ENCODE measurements at regions not wholly inside any gene's neighbourhood (a gene's known extent, or its start where the extent isn't known, plus 50 kb on each side); places are given as distances from the start of the nearest gene placed in this dataset.

- peak overlapping the region; percentile 66 for H3K27ac Mint-ChIP-seq (ENCODE audit: unreplicated experiment)
Measured at GRCh38 chr9:87211669-87212068, 264.4 kb upstream of the GAS1 start.

GRCh38 chr9:87212605-87213021 is 265.3 kb upstream of the GAS1 start:
- no peaks in the 10 kb centered on the region for H3K9me3 Mint-ChIP-seq (ENCODE audit: unreplicated experiment)

More at GRCh38 chr9:87211669-87212068, 264.4 kb upstream of the GAS1 start:
- H3K36me3 Mint-ChIP-seq (ENCODE audit: unreplicated experiment), result no peaks in the 10 kb centered on the region
- H3K4me3 Mint-ChIP-seq (ENCODE audit: unreplicated experiment), result no peak overlapping the region
- peaks cover 48% of the 10 kb centered on the region for H3K4me1 Mint-ChIP-seq (ENCODE audit: unreplicated experiment)
- no peaks in the 10 kb centered on the region for H3K27me3 Mint-ChIP-seq (ENCODE audit: unreplicated experiment)
- TF ChIP-seq, protein P1, sequence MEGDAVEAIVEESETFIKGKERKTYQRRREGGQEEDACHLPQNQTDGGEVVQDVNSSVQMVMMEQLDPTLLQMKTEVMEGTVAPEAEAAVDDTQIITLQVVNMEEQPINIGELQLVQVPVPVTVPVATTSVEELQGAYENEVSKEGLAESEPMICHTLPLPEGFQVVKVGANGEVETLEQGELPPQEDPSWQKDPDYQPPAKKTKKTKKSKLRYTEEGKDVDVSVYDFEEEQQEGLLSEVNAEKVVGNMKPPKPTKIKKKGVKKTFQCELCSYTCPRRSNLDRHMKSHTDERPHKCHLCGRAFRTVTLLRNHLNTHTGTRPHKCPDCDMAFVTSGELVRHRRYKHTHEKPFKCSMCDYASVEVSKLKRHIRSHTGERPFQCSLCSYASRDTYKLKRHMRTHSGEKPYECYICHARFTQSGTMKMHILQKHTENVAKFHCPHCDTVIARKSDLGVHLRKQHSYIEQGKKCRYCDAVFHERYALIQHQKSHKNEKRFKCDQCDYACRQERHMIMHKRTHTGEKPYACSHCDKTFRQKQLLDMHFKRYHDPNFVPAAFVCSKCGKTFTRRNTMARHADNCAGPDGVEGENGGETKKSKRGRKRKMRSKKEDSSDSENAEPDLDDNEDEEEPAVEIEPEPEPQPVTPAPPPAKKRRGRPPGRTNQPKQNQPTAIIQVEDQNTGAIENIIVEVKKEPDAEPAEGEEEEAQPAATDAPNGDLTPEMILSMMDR (IDR thresholded peaks at IDR 0.05), result no peak
- no peaks in the 10 kb centered on the region for H3K9me3 Mint-ChIP-seq (ENCODE audit: unreplicated experiment)
- no peak for DNase-seq (ENCODE audit: extremely low spot score, unreplicated experiment)

DNA sequence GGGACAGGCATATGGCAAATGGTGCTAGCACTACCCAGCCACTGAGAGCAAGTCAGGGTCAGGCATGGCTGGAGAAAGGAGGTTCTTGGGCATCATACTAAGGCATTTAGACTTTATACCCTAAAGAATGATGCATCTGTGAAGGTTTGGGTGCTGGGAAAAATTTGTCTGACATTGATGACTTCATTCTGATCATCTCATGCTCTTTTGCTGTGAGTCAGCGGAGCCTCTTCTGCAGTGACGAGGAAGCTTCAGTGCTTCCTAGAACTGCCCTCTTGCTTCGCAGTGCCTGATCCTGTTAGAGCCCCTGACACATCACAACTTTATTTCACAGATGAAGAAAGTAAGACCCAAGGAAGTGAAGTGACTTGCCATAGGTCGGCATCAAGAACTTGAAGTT is 266.6 kb upstream of the GAS1 start:
- TF ChIP-seq, protein P1 (IDR thresholded peaks at IDR 0.05), result no peak
- H3K27ac Mint-ChIP-seq (ENCODE audit: unreplicated experiment), result no peak overlapping the region
- no peaks in the 10 kb centered on the region for H3K9me3 Mint-ChIP-seq (ENCODE audit: unreplicated experiment)
- no peak for DNase-seq (ENCODE audit: extremely low spot score, unreplicated experiment)
- no peaks in the 10 kb centered on the region for H3K36me3 Mint-ChIP-seq (ENCODE audit: unreplicated experiment)
- H3K4me3 Mint-ChIP-seq (ENCODE audit: unreplicated experiment), result no peak overlapping the region
- H3K27me3 Mint-ChIP-seq (ENCODE audit: unreplicated experiment), result no peaks in the 10 kb centered on the region
- peaks cover 39% of the 10 kb centered on the region for H3K4me1 Mint-ChIP-seq (ENCODE audit: unreplicated experiment)

More at GRCh38 chr9:87212605-87213021, 265.3 kb upstream of the GAS1 start:
- H3K27ac Mint-ChIP-seq (ENCODE audit: unreplicated experiment), result peak overlapping the region; percentile 68
- no peak overlapping the region for H3K4me3 Mint-ChIP-seq (ENCODE audit: unreplicated experiment)
- H3K36me3 Mint-ChIP-seq (ENCODE audit: unreplicated experiment), result no peaks in the 10 kb centered on the region
- no peak for DNase-seq (ENCODE audit: extremely low spot score, unreplicated experiment)
- H3K27me3 Mint-ChIP-seq (ENCODE audit: unreplicated experiment), result no peaks in the 10 kb centered on the region
- TF ChIP-seq, protein P1 (IDR thresholded peaks at IDR 0.05), result no peak
- H3K4me1 Mint-ChIP-seq (ENCODE audit: unreplicated experiment), result peaks cover 46% of the 10 kb centered on the region

- Mint-ChIP-seq H3K27me3 (ENCODE audit: unreplicated experiment) (no peaks in the 10 kb centered on the region), H3K4me1 (ENCODE audit: unreplicated experiment) (peaks cover 32% of the 10 kb centered on the region), H3K36me3 (ENCODE audit: unreplicated experiment) (no peaks in the 10 kb centered on the region), H3K4me3 (ENCODE audit: unreplicated experiment) (no peak overlapping the region), H3K27ac (ENCODE audit: unreplicated experiment) (no peak overlapping the region), H3K9me3 (ENCODE audit: unreplicated experiment) (no peaks in the 10 kb centered on the region)
- DNase-seq (ENCODE audit: extremely low spot score, unreplicated experiment), result no peak
- TF ChIP-seq, protein P1 (IDR thresholded peaks at IDR 0.05), result no peak
Measured at GRCh38 chr9:87214991-87215390, 267.7 kb upstream of the GAS1 start.

DNA sequence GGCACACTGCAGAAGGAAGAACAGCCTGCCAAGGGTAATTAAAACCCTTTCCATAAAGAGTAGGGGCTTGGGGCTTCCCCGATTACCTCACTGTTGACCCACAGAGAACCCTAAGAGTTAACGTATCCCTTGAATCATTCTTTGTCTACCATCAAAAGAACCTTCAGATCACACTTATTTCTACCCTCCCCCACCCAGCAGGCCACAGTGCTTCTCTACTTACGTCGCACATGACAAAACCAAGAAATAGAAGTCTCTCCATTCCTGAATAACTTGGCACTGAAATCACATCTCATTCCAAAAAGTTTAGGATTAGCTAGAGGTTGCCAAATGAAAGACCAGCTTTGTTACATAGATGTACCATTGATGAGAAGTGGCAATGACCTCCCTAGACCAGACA is 268.7 kb upstream of the GAS1 start:
- TF ChIP-seq, protein P1 (IDR thresholded peaks at IDR 0.05), result no peak
- H3K4me3 Mint-ChIP-seq (ENCODE audit: unreplicated experiment), result no peak overlapping the region
- no peak overlapping the region for H3K27ac Mint-ChIP-seq (ENCODE audit: unreplicated experiment)
- no peaks in the 10 kb centered on the region for H3K36me3 Mint-ChIP-seq (ENCODE audit: unreplicated experiment)
- peaks cover 31% of the 10 kb centered on the region for H3K4me1 Mint-ChIP-seq (ENCODE audit: unreplicated experiment)
- no peak for DNase-seq (ENCODE audit: extremely low spot score, unreplicated experiment)
- no peaks in the 10 kb centered on the region for H3K9me3 Mint-ChIP-seq (ENCODE audit: unreplicated experiment)
- no peaks in the 10 kb centered on the region for H3K27me3 Mint-ChIP-seq (ENCODE audit: unreplicated experiment)
